Panc1 (cell line): ENCODE measurements at regions not wholly inside any gene's neighbourhood (a gene's known extent, or its start where the extent isn't known, plus 50 kb on each side); places are given as distances from the start of the nearest gene placed in this dataset.
A peak's percentile ranks its signal among the peaks of the same experiment; 100 is the strongest.

ENCODE experiments used
- ATAC-seq: fragments of 200-7000 bp; cut with Tn5 transposase; 2 replicates; pipeline ENCODE4 v1.9.1; 2020; ENCODE audit warnings: mild to moderate bottlenecking, moderate library complexity
- BruUV-seq: library from RNA; stranded (reverse); fragments of 400-500 nt; replicated peaks from 2 replicates; lab custom pipeline; 2021; lab: Mats Ljungman, UMichigan
- CTCF ChIA-PET: fragments of 300-600 bp; sonication (Branson Sonifier 250); formaldehyde crosslinking; loops from one replicate; lab custom pipeline; 2022; ENCODE audit warnings: antibody characterized with exemption; lab: Charles Lee
- POLR2A ChIA-PET: fragments of 300-600 bp; sonication (Branson Sonifier 250); formaldehyde crosslinking; loops from one replicate; lab custom pipeline; 2022; ENCODE audit warnings: antibody characterized with exemption; lab: Charles Lee
- DNase-seq: peaks from one replicate; pipeline ENCODE4 v3.0.0-alpha.2; 2010; ENCODE audit warnings: low read depth, low spot score
- H3K27ac ChIP-seq: 2 replicates; pipeline ENCODE4 v1.5.1; 2011; ENCODE audit warnings: mild to moderate bottlenecking, low read length, inconsistent platforms
- H3K27me3 ChIP-seq: fragments of 200-500 bp; sonication (Bioruptor generic); 2 replicates; pipeline ENCODE4 v1.6.0; 2014; ENCODE audit warnings: low read length, inconsistent platforms; ENCODE audit not compliant: control insufficient read depth, insufficient read depth
- H3K36me3 ChIP-seq: fragments of 200-500 bp; sonication (Bioruptor generic); 2 replicates; pipeline ENCODE4 v1.5.1; 2014; ENCODE audit warnings: inconsistent platforms, mild to moderate bottlenecking, low read length, moderate library complexity; ENCODE audit not compliant: control insufficient read depth, insufficient read depth
- H3K4me1 ChIP-seq: 2 replicates; pipeline ENCODE4 v1.5.1; 2011; ENCODE audit warnings: inconsistent platforms, mild to moderate bottlenecking, low read length, moderate library complexity; ENCODE audit not compliant: control insufficient read depth, insufficient read depth
- H3K4me3 ChIP-seq, 2 experiments: 2 replicates each; pipeline ENCODE4 v1.5.1; 2011 to 2012; ENCODE audit warnings: low read depth in 2 of 2, low read length in 2 of 2, mild to moderate bottlenecking in 2 of 2, inconsistent platforms in 1 of 2, moderate library complexity in 1 of 2
- H3K9me3 ChIP-seq: fragments of 200-500 bp; sonication (Bioruptor generic); 2 replicates; pipeline ENCODE4 v1.5.1; 2014; ENCODE audit warnings: low read depth, mild to moderate bottlenecking, inconsistent platforms, low read length, moderate library complexity; ENCODE audit not compliant: control insufficient read depth, insufficient read depth
- CTCF ChIP-seq: fragments of 450-650 bp; IDR thresholded peaks from 2 replicates; pipeline ENCODE4 v1.5.1; 2017; ENCODE audit warnings: mild to moderate bottlenecking
- POLR2AphosphoS5 ChIP-seq: IDR thresholded peaks from 2 replicates; pipeline ENCODE4 v1.6.1; 2012; ENCODE audit warnings: mild to moderate bottlenecking, low read depth, low read length, moderate library complexity
- REST ChIP-seq, 2 experiments: IDR thresholded peaks; 2 replicates each; pipeline ENCODE4 v1.6.1; 2011 to 2012; ENCODE audit warnings: low read depth in 2 of 2, control low read depth in 1 of 2, low read length in 1 of 2, mild to moderate bottlenecking in 1 of 2, moderate library complexity in 1 of 2; ENCODE audit not compliant: insufficient read depth in 1 of 2
- SIN3A ChIP-seq: IDR thresholded peaks from 2 replicates; pipeline ENCODE4 v1.6.1; 2012; ENCODE audit warnings: low read depth, mild to moderate bottlenecking, low read length, moderate library complexity, borderline replicate concordance; ENCODE audit not compliant: insufficient read depth
- TCF7L2 ChIP-seq: IDR thresholded peaks from 2 replicates; pipeline ENCODE4 v1.6.1; 2011; ENCODE audit warnings: mild to moderate bottlenecking, low read depth, low read length, inconsistent platforms
- in situ Hi-C: cut with HindIII; loops from 2 replicates; pipeline ENCODE4 v1.10.0; 2016; ENCODE audit warnings: low sequenced_read_pairs, low pct_unique_long_range_greater_than_20kb
- intact Hi-C: fragments of 100-400 bp; cut with micrococcal nuclease; formaldehyde crosslinking; loops from one replicate; pipeline ENCODE4 v1.10.0; 2022; ENCODE audit not compliant: unreplicated experiment

GRCh38 chr15:62856466-62857246 is 185.9 kb upstream of the TPM1 start:
- CTCF ChIA-PET = no interaction called here
- in situ Hi-C loops = no loop called here
- ATAC-seq = no peak

GRCh38 chr15:62857411-62857853 is 185.1 kb upstream of the TPM1 start:
- H3K27ac ChIP-seq = peak overlapping the region; percentile 48; the same call in 1 of the 2 replicates
- 0 out of 2 replicates have a peak, but pooled peaks have one; percentile 44 for ATAC-seq
- H3K4me1 ChIP-seq = 0 out of 2 replicates have a peak, but pooled peaks cover 3% of the 10 kb centered on the region
- no peaks in the 10 kb centered on the region for H3K27me3 ChIP-seq
- no peak for DNase-seq
- POLR2A ChIA-PET = no interaction called here
- H3K9me3 ChIP-seq = no peaks in the 10 kb centered on the region
- intact Hi-C loops (no loop called here), in situ Hi-C loops (no loop called here)
- TF ChIP-seq POLR2AphosphoS5 = no peak
- H3K4me3 ChIP-seq = no peak overlapping the region
- no TSS peak for BruUV-seq
- no peaks in the 10 kb centered on the region for H3K36me3 ChIP-seq
- CTCF ChIA-PET = no interaction called here

More at GRCh38 chr15:62856466-62857246, 185.9 kb upstream of the TPM1 start:
- no peaks in the 10 kb centered on the region for H3K27me3 ChIP-seq
- no peaks in the 10 kb centered on the region for H3K36me3 ChIP-seq
- no peak for DNase-seq
- POLR2A ChIA-PET = no interaction called here
- 0 out of 2 replicates have a peak, but pooled peaks cover 3% of the 10 kb centered on the region for H3K4me1 ChIP-seq
- H3K9me3 ChIP-seq = no peaks in the 10 kb centered on the region
- peak overlapping the region; percentile 9; the same call in 1 of the 2 replicates for H3K27ac ChIP-seq
- no peak overlapping the region for H3K4me3 ChIP-seq
- BruUV-seq = no TSS peak
- intact Hi-C loops = no loop called here
- TF ChIP-seq TCF7L2 = no peak
- TF ChIP-seq CTCF = no peak
- no peak for TF ChIP-seq POLR2AphosphoS5
- no peak for TF ChIP-seq SIN3A
- TF ChIP-seq REST (IDR thresholded peaks at IDR 0.05; ENCODE audit: insufficient read depth in 1 of 2, low read depth in 2 of 2, low read length in 1 of 2) = no peak

- Histone ChIP-seq H3K36me3 (no peaks in the 10 kb centered on the region), H3K9me3 (no peaks in the 10 kb centered on the region), H3K27ac (peak overlapping the region; percentile 32; the same call in 1 of the 2 replicates), H3K4me3 (no peak overlapping the region), H3K27me3 (no peaks in the 10 kb centered on the region), H3K4me1 (0 out of 2 replicates have a peak, but pooled peaks cover 3% of the 10 kb centered on the region)
- TF ChIP-seq CTCF (no peak), REST (IDR thresholded peaks at IDR 0.05; ENCODE audit: insufficient read depth in 1 of 2, low read depth in 2 of 2, low read length in 1 of 2) (no peak), SIN3A (no peak), POLR2AphosphoS5 (no peak), TCF7L2 (no peak)
- ATAC-seq (peak; percentile 52), DNase-seq (no peak)
- ChIA-PET CTCF (no interaction called here), POLR2A (no interaction called here)
- intact Hi-C loops (no loop called here), in situ Hi-C loops (no loop called here)
- no TSS peak for BruUV-seq
Measured at GRCh38 chr15:62858343-62858742, 184.2 kb upstream of the TPM1 start.
